Stimulated activated CD8-positive, alpha-beta memory T cell treated with anti-CD3 and anti-CD28 coated beads, Interleukin-4, amount 100 ng/mL, for 1 hour (primary cell): ENCODE measurements at regions not wholly inside any gene's neighbourhood (a gene's known extent, or its start where the extent isn't known, plus 50 kb on each side); places are given as distances from the start of the nearest gene placed in this dataset.

Source experiments
- DNase-seq, 2 donors: peaks; one replicate each; pipeline ENCODE4 v3.0.0-alpha.2; 2020; ENCODE audit warnings: low read depth in 2 of 2, low spot score in 1 of 2

DNA sequence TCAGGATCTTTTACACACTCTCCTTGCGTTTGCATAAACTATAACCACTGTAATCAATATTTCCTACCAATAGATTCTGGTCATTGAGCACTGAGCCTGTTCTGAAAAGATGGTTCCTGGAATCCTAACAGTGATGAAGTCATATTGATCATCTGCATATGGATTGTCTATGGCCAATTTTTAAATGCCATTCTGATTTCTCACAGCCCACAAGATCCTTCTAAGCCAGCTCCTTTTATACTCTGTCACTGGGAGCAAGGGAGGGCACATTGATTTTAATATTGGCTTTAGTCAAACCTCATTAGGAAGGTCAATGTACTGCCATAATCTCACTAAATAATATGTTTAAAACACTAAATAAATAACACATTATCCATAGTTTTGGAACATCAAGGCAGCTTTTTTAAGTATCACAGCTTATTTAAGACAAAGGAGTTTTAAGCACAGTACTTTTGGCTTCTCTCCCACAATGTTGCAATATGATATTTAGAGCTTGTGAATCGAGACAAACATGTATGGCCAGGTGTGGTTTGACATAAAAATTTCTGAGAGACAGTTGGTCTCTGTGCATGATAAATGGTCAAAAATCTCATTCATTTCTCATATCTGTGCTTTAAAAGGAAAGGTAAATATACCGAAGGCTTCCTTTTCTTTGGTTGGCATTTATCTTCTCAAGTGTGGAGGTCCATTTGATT lies 267.3 kb downstream of the MTX2 start:
- DNase-seq = no peak

DNA sequence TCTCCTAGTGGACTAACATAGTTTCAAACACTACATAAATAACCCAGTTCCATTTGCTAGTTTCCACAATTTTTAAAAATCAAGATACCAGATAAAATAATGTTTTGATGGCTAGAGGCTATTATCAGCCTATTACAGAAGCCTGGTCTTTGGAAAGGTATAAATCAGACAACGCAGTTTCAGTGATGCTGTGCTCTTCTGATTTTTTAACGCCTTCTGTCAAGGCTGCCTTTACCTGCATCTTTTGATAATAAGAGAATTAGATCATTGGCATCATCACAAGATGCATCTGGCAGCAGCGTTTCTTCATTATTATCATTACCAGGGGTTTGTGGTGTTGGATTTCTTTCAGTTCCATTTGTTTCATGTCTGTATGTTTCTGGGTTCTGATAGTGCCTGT lies 268.7 kb downstream of the MTX2 start:
- DNase-seq = no peak

DNA sequence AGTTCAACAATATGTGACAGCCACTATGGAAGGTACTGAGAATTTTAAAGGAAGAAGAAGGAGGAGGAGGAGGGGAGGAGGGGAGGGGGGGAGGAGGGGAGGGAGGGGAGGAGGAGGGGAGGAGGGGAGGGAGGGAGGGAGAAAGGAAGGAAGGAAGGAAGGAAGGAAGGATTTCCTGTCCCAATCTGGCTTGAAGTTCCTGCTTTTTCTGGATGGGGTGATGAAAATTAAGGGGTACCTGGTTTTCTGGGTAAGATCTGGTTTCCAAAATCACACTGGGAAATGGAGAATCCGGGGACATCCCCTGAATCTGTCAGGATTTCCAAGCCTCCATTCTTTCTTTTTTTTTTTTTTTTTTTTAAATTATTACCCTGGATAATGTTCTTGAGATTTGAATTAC lies 271.8 kb downstream of the MTX2 start:
- DNase-seq = no peak

DNA sequence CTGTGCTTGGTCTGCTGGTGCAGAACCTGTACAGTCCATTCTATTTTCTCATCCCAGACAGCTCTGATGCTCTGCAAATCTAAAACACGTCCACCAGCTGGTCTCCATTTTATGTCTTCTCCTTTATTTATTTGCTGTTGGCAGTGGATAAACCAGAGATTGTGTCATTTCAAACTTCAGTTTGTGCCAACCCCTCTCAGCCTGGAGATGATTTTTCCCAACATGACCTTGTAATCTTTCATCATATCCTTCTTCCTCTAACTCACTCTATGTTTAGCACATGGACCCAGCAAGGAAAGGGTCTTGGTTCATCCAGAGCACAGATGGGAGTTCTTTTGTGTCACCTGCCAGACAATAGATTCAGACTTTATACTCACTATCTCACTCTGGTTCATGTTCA lies 273.2 kb downstream of the MTX2 start:
- no peak for DNase-seq

DNA sequence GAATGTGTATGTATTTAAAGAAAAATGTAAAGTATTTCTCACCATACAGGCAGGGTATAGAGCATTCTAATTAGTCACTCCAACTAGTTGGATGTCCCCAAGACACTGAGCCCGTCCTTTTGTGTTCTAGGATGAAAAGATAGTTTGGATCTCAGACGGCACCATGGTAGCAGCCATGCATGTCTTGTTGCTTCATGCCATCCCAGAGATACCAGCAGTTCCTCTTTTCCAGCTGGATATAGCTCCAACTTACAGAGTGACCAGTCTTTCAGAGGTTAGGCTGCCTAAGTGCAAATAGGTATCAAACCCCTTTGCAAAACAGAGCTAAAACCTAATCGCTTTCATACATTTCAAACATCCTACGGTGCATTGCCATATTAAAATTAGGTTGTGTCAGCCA lies 275.3 kb downstream of the MTX2 start:
- no peak for DNase-seq

DNA sequence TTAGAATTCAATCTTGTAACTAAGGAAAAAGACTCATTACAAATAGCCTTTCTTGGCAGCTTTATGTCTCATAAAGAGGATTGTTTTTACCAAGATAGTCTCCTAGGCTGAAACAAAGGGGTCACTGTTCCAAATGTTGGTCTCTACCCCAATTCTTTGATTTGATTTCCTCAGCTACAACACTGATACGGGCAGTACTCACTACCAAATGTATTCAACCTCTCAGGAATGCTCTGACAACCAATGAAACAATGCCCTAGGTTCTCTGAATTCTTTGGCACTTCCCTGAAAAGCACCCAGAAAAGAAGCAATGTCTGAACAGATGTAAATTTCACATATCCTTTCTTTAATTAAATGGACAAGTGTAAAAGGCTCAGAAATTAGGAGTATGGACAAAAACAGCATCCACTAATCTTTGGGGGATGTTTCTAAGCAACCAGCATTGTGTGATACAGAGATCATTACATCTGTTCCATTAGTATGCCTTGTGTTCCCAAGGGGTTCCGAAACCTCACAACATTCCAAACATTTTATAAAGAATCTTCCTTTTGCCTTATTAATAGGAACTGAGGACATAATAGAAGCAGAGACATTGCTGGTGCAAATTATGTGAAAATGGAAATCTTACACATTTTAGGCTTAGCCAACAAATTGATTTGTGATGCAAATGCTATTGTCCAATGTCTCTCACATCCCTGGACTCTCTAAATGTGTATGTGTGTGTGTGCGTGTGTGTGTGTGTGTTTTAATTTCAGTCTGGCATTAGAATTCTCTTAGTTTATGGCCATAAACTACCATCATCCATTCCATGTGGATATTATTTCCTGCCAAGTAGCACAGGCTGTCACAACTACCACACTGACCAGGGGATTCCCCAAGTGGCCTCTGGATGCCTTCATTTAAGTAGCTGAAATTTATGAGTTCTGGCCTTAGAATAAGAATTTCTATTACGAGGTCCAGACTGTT lies 276.0 kb downstream of the MTX2 start:
- DNase-seq = no peak

DNA sequence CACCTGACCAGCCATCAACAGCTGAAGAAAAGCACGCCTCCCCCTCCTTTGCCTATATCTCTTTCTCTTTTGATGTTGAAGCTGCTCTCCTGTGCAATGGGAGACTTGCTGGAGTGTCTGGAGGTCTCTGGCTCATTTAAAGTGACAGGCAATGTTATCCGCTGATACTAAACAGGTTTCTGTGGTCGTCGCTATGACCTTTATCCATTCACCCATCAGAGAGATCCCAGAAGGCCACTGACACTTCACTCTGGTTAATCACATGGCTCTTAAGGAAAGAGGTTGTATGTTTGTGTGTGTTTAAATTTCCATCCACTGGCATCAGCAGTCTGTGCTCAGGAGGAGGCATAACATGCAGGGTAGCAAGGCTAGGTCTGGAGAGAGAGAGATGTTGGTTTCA lies 277.3 kb downstream of the MTX2 start:
- no peak for DNase-seq

DNA sequence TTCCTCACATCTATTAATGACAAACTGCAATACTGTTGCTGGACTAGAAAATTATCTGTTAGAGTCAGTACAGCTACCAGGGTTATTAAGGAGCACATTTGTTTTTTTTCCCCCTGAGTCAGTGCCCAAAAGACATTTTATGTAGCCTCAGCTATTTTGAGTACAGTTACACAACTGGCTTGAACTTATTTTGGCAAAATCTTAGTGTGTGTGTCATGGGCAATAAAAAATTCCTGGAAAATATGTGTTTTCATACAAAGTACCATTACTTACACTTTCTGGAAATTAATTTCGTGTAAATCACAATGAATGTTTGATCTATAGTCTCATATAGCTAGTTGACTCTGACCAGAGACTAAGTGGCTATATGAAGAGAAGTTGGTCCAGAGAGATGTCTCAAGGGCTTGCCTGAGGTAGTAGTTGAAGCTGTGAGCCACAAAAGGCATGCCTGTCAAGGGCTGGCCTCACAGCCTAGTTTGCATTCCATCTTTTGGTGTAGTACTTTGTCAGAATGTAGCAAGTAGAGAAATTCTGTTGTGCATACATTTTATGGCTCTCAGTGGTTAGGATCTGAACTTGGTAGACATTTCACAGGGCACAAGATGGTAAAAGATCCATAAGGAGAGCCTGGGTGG lies 283.4 kb downstream of the MTX2 start:
- DNase-seq = no peak

DNA sequence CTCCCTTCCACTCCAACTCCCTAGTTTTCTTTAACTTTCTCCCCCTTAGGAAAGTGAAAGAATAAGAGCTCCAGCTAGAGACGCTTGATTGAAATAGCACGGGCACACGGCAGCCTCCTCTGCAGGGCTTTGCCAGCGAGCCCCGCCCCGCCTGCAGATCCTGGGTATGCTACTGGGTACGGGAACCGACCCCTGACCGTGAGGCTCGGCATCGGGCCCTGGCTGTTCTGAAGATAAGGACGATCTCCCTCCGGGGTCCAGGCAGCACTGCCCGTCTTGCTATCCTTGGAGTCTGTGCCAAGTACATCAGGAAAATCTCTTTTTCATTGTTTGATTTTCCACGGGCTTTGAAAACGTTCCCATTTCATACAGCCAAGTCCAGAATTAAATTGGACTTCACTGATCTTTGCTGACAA lies 284.5 kb downstream of the MTX2 start:
- DNase-seq = peak in 1 of 2 donors; percentile 10

DNA sequence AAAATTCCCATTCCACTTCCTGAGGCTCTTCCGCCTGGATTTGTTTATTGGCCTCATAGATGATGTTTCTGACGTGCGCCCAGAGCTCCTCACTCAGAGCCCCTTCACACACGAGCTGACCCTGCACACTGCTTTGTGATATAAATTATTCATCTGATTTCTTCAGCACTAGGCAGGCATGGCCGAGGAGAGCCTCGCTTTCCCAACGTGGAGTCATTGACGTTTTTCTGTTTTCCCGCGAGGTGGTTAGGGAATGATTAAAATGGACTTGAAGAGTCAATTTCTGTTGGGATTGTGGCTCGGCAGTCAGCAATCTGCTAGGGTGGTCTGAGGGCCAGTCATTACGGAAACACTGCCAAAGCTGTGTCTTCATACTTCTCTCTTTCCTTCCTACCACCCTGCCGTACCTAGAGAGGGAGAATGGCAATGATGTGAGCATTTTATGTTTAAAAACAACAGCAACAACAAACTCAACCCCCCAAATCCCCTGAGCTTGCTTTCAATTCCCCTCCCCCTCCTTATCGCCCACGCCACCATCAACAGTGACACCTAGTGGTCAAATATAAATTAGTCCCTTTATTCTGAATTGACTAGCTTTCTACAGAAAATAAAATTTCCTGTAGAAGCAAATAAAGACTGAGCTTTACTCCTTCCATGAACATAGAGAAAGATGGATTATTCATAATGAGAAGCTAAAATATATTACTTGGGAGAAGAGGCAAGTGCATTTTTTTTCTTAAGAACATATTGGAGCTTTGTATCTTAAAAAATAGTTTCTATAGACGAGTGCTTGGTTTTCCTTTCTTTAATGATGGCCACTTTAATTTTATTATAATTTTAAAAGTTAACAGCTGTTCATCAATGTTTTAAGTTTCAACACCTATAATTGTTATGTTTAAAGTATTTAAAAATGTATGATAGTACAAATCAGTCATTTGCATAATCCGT lies 285.1 kb downstream of the MTX2 start:
- DNase-seq = no peak

DNA sequence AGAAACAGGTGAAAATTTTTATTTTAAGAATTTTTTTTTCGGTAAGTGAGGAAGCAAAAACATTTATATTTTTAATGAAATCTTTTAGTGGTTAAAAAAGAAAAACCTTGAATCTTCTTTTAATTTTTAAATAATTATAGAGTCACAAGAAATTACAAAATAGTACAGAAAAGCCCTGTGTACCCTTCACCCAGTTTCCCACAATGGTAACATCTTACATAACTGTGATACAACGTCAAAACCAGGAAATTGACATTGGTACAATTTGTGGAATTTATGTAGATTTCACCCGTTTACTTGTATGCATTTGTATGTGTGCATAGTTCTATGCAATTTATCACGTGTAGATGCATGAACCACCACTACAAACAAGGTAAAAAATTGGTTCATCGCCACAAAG lies 285.9 kb downstream of the MTX2 start:
- DNase-seq = no peak

DNA sequence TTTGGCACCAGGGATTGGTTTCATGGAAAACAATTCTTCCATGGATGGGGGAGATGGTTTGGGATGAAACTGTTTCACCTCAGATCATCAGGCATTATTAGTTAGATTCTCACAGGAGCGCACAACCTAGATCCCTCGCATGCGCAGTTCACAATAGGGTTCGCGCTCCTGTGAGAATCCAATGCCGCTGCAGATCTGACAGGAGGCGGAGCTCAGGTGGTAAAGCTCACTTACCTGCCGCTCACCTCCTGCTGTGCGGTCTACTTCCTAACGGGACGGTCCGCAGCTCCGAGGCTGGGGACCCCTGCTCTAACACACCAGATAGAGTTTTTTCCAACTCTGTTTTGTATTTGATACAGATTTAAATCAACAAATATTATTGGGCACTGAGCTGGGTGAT lies 286.5 kb downstream of the MTX2 start:
- DNase-seq = no peak

DNA sequence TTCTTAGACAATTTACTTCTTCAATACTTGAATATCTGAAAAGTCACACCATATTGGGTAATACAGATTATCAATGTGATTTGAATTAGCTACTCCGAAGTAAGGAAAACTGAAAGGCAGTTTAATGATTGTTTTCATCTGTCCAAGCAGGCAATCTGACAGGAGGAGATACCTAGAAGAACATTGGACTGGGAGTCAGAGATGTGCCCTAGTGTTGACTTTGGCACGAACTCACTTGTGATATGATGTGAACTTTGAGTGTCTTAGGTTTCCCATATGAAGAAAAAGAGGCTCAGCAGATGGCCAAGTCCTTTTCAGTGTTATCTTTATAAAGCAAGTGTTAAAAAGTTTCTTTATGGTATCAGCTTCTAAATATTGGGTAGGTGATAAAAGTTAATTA lies 287.1 kb downstream of the MTX2 start:
- DNase-seq = no peak

DNA sequence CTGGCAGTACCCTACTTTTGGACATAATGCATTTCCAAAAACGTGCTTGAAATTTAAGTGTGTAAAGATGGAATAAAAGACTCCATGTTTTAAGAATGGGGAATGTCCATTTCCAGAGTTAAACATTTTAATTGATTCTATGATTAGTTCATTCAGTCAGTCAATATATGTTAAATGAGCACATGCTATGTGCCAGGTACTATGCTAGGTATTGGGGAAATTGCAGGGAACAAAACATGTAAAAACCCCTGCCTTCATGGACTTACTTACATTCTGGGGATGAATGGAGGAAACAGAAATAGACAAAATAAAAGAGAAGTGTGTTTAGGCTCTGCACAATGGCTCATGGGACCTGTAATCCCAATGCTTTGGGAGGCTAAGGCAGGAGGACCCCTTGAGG lies 288.6 kb downstream of the MTX2 start:
- no peak for DNase-seq

DNA sequence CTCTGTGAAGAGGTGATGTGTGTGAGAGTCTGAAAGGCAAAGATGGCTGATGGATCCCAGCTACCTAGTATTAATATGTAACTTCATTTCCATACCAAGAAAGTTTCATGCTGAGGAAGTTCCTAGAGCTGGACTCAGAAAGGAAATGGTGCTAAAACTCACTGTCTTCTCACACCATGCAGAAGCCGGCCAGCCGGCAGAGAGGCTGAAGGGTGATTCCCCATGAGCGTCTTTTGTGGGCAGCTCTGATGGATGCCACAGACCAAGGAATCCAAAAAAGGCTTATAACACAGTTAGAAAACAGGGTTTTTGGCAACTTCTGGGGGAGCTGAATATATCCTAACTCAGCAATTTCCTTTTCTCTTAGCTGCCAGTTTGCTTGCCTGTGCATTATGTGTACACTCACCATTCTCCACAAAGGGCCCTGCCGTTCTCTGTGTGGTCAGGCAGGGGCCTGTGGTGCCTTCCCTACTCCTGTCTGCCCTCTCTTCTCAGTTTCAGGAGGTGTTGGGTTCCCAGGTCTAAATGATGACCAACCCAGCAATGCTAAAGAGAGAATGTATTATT lies 289.4 kb downstream of the MTX2 start:
- no peak for DNase-seq

DNA sequence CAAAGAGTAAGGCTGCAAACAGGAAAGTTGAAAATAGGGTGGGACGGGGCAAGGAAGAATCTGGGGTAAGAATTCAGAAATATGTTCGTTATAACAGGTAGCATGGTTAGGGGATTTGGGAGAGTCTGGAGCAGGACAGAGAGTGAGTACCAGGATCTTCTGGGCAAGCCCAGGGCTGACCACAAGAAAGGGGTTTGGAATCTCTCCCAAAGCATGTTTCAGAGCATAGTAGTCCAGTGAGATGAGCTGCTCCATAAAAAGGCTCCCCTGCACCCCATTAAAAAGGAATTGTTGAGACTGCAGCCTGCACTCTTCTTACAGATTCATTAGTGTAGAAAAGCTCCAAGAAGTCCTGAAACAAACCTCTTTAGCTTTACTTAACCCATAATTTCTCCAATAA lies 291.1 kb downstream of the MTX2 start:
- DNase-seq = no peak

DNA sequence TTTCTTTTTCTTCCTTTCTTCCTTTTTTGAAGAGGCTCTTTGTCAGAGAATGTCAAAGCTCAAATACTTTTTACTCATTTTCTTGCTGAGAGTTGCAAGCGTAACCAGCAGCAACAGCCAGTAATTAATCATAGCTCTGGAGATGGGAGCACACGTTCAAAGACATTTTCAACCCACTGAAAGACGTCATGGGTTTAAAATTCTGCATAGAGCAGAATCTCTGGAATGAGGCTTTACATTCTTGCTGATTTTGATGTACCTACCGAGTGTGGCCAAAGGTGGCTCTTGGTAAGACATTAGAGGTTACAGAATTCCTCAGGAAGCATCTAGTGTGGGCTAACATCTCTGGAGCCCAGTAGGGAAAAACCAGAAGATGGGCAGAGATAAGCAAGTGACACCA lies 292.5 kb downstream of the MTX2 start:
- no peak for DNase-seq

DNA sequence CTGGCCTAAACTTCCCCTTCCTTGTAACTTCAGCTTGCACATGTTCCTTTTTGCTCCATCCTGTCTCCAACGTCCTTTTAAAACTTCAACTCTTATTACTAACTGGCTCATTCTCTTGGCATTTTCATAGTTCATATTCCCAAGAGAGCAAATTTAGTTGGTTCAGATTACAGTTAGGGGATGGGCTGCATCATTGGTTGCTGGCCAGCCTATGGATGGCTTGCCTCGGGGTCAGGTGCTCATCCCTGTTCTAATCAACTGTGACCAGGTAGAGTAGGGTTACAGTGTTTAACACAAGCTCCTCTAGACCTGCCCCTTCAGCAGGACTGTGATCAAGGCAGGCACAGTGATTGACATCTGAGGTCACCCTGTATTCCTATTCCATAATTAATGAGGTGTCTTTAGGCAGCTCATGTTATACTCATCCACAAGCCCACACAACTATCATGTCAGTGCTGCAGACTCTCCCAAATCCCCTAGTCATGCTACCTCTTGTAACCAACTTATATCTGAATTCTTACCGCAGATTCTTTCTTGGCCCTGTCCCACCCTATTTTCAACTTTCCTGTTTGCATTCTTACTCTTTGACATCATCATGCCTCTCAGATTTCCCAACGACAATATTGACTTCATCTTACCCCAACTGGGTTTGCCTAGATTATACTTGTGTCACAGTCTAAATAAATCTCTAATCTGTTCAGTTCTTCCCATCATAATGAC lies 293.3 kb downstream of the MTX2 start:
- no peak for DNase-seq

DNA sequence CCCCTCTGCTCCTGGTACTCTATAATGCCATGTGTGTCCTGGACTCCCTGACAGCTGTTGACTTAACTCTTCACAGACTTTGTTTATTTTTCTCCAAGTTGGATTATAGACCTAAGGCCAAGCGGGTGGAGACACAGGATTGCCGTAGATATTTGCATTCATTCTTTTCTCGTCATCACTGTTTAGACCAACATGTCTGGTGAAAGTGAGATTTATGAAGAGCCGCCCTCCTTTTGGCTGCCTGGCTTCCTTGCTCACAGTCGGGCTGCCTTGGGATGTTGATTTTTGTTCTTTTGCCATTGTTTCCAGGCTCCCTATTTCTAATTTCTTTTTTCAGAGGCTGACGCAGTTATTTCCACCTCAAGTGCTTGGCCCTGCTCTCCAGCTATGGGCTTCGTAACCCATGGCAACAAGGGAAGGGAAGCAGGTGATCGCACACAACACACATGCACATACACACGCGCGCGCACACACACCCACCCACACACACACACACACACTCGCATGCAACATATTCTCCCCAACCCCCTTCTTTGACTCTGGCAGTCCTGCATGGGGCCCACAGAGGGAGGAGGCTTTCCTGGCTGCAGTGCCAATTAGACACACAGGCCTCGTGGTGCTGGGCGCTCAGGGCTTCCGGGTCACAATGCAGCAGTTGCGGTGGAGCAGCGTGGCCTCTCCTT lies 296.5 kb downstream of the MTX2 start:
- DNase-seq = no peak
